ENCODE measurements at regions not wholly inside any gene's neighbourhood (a gene's known extent, or its start where the extent isn't known, plus 50 kb on each side); places are given as distances from the start of the nearest gene placed in this dataset.

DNA sequence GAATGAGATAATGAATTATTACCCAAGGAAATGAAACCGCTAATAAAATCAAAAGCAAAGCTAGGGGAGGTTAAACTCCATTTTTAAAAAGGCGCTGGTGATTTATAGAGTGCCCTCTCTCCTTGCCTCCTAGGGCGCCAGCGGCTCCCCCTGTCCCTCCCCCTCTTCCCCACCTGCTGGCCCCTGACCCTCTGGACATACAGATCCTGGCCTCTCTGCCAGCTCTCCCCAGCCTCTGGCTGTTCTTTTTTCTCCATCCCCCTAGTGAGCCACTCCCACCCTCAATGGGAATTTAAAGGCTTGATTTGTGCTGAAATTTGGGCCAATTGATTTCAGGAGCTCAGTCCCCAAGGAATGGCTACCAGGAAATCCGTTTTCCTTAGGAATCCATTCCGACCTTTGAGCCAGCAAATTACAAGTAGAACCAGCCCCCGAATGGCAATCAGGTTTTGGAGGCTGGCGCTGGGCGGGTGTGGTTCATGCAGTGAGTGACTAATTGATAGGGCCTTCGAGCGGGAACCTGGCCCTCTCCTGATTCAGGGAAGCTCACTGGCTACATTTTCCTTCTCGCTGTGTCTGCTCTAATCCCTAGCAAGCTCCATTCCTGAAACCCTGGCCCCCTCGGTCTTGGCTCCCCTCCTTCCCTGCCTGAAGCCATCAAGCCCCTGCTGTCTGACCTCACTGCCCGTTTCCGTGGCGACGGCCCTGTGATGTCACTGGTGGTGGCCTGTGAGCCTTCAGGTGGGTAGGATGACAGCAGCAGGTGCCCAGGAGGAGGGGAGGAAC lies 141.9 kb upstream of the SDK2 start:
- Histone ChIP-seq H3K23me2 (ENCODE audit: low read depth, low read length) (no peaks in the 10 kb centered on the region), H3K27me3 (replicated peaks in 1 of 4; ENCODE audit: control insufficient read depth in 3 of 4, extremely low read depth in 1 of 4, insufficient read depth in 3 of 4, low read length in 3 of 4) (peaks cover 0 to 2% (median 0%) of the 10 kb centered on the region in 4 experiments; a peak in 2 of 7 replicates)

More for the DNA sequence above, 141.9 kb upstream of the SDK2 start:
- H2AK5ac ChIP-seq (ENCODE audit: low read depth, low read length) = peak overlapping the region; percentile 67; the same call in 1 of the 2 replicates
- H4K8ac ChIP-seq (ENCODE audit: extremely low read depth, insufficient read depth, low read length) = no peak overlapping the region
- DNase-seq (ENCODE audit: low read depth in 1 of 2, low spot score in 2 of 2) (peak in 1 of 2 experiments; percentile 81), FAIRE-seq (no peak)
- H2BK15ac ChIP-seq (ENCODE audit: low read length) = no peak overlapping the region
- ChIA-PET POLR2A (ENCODE audit: partially characterized antibody) (interaction anchor here (1.8 kb wide), 1 partner anchor 34 kb away, joined by 7 read pairs; no protein-coding TSS in a partner anchor), CTCF (ENCODE audit: partially characterized antibody) (interaction anchor here (0.9 to 9.0 kb wide), 16 partner anchors 11 to 414 kb away, joined by 3 to 44 read pairs (median 4); no protein-coding TSS in a partner anchor)
- H4K20me1 ChIP-seq (replicated peaks in 1 of 2; ENCODE audit: control insufficient read depth in 1 of 2, insufficient read depth in 2 of 2, low read length in 2 of 2) = no peaks in the 10 kb centered on the region
- no peaks in the 10 kb centered on the region for H3K9me3 ChIP-seq (ENCODE audit: insufficient read depth in 2 of 2, low read depth in 1 of 2, low read length in 1 of 2)
- TF ChIP-seq CREB1 (IDR thresholded peaks at IDR 0.05) (peak; percentile 80), CHD2 (IDR thresholded peaks at IDR 0.05; ENCODE audit: low read length) (no peak), MAFK (IDR thresholded peaks at IDR 0.05; ENCODE audit: low read depth, low read length) (no peak), TCF12 (IDR thresholded peaks at IDR 0.05; ENCODE audit: low read depth, low read length) (no peak), NRF1 (IDR thresholded peaks at IDR 0.05; ENCODE audit: low read depth, low read length) (no peak), TBP (IDR thresholded peaks at IDR 0.05; ENCODE audit: low read depth, low read length) (no peak), TAF7 (optimal IDR thresholded peaks at IDR 0.05; ENCODE audit: borderline replicate concordance, low read depth, low read length) (no peak)
- TF ChIP-seq, protein P1, sequence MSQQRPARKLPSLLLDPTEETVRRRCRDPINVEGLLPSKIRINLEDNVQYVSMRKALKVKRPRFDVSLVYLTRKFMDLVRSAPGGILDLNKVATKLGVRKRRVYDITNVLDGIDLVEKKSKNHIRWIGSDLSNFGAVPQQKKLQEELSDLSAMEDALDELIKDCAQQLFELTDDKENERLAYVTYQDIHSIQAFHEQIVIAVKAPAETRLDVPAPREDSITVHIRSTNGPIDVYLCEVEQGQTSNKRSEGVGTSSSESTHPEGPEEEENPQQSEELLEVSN (IDR thresholded peaks at IDR 0.05) = 0 out of 2 replicates have a peak, but pooled peaks have one; percentile 19
- TF ChIP-seq, protein P2, sequence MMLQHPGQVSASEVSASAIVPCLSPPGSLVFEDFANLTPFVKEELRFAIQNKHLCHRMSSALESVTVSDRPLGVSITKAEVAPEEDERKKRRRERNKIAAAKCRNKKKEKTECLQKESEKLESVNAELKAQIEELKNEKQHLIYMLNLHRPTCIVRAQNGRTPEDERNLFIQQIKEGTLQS (IDR thresholded peaks at IDR 0.05; ENCODE audit: insufficient read depth, low read depth, low read length) = no peak
- H3K23ac ChIP-seq (ENCODE audit: insufficient read length) = no peak overlapping the region
- no peaks in the 10 kb centered on the region for H3K79me2 ChIP-seq (ENCODE audit: control insufficient read depth in 1 of 2, insufficient read depth in 2 of 2, low read length in 2 of 2)
- no peak overlapping the region for H2AFZ ChIP-seq (ENCODE audit: low read length)
- no peaks in the 10 kb centered on the region for H3K36me3 ChIP-seq (ENCODE audit: control insufficient read depth in 2 of 4, insufficient read depth in 4 of 4, low read length in 3 of 4)
- H3K9ac ChIP-seq (replicated peaks in 1 of 4; ENCODE audit: extremely low read depth in 1 of 4, low read depth in 3 of 4, low read length in 3 of 4) = no peak overlapping the region
- no peak overlapping the region for H4K5ac ChIP-seq (ENCODE audit: insufficient read length, low read depth, low read length)
- peak overlapping the region; percentile 1 to 4; a peak in 2 of 4 replicates for H3K4me2 ChIP-seq (ENCODE audit: insufficient read depth in 1 of 2, low read depth in 2 of 2, low read length in 2 of 2)
- H2BK12ac ChIP-seq (ENCODE audit: low read depth, low read length) = peak overlapping the region; percentile 35; the same call in 1 of the 2 replicates
- no peak overlapping the region for H3K14ac ChIP-seq (ENCODE audit: insufficient read length)
- peak overlapping the region; percentile 25; the same call in 1 of the 2 replicates for H3K18ac ChIP-seq (ENCODE audit: extremely low read depth, low read length)
- no peak overlapping the region; the same call in 1 of the 2 replicates for H2BK20ac ChIP-seq (ENCODE audit: low read length)
- 67% methylated on average over 17 of the region's 17 CpGs; no CpG with 5 or more reads in 1 of the 2 experiments for WGBS, 2 experiments (ENCODE audit: extremely low coverage in 1 of 2, insufficient coverage in 1 of 2, insufficient read length in 1 of 2, insufficient replicate concordance in 2 of 2, low coverage in 1 of 2, low lambda C conversion rate in 2 of 2, missing lambda C conversion rate in 1 of 2)
- no peak overlapping the region for H3K27ac ChIP-seq (ENCODE audit: low read depth, low read length)
- H3K56ac ChIP-seq (replicated peaks; ENCODE audit: insufficient read length, low read depth, low read length) = no peak overlapping the region
- H4K91ac ChIP-seq (replicated peaks; ENCODE audit: insufficient read length, low read length) = no peak overlapping the region
- H2BK5ac ChIP-seq (ENCODE audit: low read depth, low read length) = no peak overlapping the region
- H3K4me3 ChIP-seq (ENCODE audit: extremely low read depth in 1 of 4, insufficient read depth in 2 of 4, low read depth in 3 of 4, low read length in 4 of 4) = no peak overlapping the region
- peaks cover 11 to 32% (median 17%) of the 10 kb centered on the region in 4 experiments for H3K4me1 ChIP-seq (replicated peaks in 1 of 4; ENCODE audit: control insufficient read depth in 3 of 4, insufficient read depth in 4 of 4, low read length in 3 of 4)
- 0 out of 2 replicates have a peak, but pooled peaks cover 3% of the 10 kb centered on the region for H3K79me1 ChIP-seq (ENCODE audit: low read depth, low read length)
- H3K4ac ChIP-seq (replicated peaks; ENCODE audit: insufficient read length, low read depth, low read length) = no peak overlapping the region
- H2BK120ac ChIP-seq (replicated peaks; ENCODE audit: low read depth, low read length) = no peak overlapping the region
